ENCODE measurements at regions not wholly inside any gene's neighbourhood (a gene's known extent, or its start where the extent isn't known, plus 50 kb on each side); places are given as distances from the start of the nearest gene placed in this dataset.
"Not testable (repeated sequence)": the region's sequence is repeated elsewhere in the genome, so short reads cannot be mapped to it uniquely, and the experiment has no call there.

DNA sequence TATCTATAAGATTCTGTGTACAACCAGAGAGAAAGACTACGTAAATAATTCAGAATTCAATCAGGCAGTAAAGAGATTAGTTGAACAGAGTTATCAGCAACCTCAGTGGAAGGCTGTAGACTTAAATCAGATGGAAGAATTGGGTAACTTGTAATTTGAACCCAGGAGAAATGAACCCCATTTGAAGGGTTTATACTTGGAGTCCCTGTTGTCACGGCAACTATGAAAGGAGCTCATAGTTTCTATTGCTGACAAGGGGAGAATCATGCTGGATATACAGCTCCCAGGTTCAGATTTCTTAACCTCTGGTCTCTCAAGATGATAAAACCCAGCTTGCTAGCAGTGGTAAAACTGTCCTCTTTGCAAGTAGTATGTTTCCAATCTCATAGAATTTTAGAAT is 54.4 kb upstream of the BMP4 start:
- DNase-seq (ENCODE audit: low read depth): no peak

DNA sequence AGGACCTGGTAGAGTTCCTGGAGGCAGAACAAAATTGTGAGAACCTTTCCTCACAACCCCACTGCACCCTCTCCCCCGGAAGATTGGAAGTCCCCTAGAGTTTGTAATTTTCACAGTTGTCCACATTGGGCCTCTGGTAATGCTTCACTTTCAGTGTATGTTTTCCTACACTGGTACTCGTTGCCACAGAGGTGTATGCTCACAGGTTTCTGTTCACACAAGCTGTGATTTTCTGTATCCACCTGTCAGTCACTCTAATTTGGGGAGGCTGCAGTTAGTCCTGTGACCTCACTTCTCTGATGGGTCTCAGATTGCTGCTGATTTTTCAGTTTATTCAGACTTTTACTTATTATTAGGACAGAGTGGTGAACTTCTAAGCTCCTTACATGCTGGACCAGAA is 66.4 kb upstream of the BMP4 start:
- no peak for DNase-seq (ENCODE audit: low read depth)

DNA sequence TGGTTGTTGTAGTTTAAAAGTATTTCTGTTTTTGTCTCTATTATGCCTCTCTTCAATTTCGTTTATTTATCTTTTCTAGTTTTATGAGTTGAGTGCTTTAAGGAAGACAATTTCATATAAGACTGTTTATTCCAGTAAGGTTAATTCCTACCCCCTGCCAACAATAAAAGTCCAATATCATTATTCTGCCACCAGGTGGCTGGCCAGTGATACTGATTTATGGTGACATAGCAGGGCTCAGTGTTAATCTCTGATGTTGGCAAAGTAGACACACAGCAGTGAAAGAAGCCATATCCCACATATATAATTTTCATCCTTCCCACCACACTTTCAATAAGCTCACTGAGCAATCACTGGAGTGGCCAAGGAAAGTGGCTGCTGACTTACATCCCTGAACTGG is 69.0 kb upstream of the BMP4 start:
- DNase-seq (ENCODE audit: low read depth): peak; percentile 55

DNA sequence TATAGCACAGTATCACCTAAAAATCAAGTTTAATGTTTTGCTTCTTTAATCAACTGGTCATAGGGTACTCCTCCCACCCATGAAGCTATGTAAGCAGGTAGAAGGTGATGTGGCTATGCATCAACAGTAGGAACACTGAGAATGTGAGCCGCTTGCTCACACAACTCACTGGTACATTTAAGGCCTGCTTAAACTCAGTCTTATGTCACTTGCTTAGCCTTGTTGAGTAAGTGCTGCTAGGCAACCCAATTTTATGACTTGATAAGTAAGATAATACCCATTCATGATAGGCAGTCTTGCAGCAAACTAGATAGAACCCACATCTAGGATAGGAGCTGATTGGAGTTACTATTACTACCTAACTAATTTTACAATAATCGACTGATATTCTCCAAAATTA is 70.0 kb upstream of the BMP4 start:
- DNase-seq (ENCODE audit: low read depth): no peak

DNA sequence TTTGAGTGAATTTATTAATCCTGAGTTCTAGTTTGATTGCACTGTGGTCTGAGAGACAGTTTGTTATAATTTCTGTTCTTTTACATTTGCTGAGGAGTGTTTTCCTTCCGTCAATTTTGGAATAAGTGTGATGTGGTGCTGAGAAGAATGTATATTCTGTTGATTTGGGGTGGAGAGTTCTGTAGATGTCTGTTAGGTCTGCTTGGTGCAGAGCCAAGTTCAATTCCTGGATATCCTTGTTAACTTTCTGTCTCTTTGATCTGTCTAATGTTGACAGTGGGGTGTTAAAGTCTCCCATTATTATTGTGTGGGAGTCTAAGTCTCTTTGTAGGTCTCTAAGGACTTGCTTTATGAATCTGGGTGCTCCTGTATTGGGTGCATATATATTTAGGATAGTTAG is 74.4 kb upstream of the BMP4 start:
- not testable (repeated sequence) for DNase-seq (ENCODE audit: low read depth)

DNA sequence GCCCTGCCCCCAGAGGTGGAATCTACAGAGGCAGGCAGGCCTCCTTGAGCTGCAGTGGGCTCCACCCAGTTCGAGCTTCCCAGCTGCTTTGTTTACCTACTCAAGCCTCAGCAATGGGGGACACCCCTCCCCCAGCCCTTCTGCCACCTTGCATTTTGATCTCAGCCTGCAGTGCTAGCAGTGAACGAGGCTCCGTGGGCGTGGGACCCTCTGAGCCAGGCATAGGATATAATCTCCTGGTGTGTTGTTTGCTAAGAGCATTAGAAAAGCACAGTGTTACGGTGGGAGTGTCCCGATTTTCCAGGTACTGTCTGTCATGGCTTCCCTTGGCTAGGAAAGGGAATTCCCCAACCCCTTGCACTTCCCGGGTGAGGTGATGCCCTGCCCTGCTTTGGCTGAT is 76.7 kb upstream of the BMP4 start:
- not testable (repeated sequence) for DNase-seq (ENCODE audit: low read depth)

DNA sequence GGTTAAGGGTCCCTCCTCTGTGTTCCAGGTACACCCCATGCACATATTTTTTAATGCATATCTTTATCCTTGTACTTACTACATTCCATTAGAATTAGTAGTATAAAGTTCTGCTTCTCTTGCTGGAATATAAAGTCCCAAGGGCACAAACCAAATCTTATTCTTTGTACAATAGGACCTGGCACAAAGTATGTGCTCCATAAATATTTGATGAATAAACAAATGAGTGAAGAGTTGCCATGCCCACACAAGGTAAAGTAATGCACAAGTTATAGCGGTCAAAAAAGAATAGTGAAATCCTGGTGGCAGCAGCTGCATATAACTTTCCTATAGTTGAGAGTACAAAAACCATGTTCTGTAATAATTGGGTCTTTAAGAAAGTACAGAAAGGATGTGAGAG is 82.1 kb upstream of the BMP4 start:
- DNase-seq (ENCODE audit: low read depth): no peak

DNA sequence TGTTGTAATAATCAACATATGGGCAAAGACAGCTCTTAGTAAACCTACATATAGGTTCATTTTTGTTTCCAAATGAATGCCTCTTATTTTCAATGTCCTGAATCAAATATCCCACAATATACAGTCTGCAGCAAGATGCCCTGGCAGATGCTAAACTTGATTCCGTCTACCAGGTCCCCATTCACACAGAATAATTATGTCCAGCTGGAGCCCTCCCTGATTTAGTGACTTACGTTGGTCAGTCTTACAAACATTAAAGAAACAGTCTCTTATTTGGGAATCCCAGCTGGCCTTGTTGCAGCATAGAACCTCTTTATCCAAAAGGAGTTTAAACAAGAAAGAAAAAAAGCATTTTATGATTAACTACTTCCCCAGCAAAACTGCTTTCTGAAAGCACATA is 82.7 kb upstream of the BMP4 start:
- DNase-seq (ENCODE audit: low read depth): no peak

DNA sequence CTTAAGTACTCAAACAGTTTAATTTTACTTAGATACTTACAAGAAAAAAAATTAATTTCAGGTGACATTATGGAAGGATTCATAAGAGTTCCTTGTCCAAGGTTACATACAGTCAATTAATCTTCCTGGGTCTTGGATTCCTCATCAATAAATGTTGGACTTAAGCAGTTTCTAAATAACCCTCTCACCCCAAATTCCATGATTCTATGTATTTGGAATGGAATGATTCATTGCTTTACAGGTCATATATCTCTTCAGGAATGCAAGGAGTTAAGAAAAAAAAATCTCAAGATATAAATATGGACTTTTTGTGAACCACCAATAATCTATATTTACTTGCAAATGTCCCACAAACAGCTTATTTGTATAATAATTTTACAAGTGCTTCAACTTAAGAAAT is 84.2 kb upstream of the BMP4 start:
- peak; percentile 61 for DNase-seq (ENCODE audit: low read depth)

DNA sequence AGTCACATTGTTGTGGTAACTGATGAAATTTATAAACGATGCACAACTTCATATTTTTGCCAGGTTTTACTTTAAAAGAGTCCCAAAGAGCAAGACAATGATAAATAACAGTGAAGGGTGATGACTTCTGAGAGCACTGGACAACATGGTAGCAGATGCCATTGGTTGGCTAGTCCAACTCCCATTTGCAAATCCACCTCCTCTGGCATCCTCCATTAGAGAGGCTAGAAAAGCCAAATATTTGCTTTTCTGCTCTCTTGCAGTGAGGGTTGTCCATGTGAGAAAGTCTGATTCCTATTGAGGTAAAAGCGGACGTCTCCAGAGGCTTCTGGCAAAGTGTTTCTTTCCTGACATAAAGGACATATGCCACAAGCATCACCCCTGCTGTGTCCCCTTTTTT is 89.6 kb upstream of the BMP4 start:
- no peak for DNase-seq (ENCODE audit: low read depth)

DNA sequence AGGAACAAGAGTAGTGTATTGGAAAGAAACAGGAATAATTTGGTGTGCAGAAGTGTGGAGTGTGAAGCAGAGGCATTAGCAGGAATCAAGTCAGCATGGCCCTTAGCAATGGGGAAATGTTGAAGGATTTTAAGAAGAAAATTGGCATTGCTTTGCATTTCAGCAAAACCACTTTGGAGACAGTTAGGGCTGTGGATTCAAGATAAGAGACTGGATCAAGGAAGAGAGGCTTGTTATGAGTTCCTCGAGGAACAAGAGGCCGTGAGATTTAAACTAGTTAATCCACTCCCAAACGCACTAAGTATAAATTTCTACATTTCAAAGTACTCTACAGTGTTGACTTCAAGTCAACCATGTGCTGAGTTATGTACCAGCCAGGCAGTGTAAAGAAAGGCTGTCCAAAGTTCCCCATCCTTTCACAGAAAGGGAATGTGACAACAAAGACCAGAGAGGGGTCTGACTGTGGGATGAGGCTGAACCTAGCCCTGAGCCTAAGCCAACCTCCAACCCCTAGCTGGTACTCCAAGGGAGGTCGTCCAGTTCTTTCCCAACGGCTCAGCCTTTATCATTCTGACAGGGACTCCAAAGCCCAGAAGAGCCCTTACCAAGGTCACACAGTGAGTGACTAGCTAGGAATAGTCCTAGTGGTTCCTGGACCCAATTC is 91.2 kb upstream of the BMP4 start:
- no peak for DNase-seq (ENCODE audit: low read depth)

DNA sequence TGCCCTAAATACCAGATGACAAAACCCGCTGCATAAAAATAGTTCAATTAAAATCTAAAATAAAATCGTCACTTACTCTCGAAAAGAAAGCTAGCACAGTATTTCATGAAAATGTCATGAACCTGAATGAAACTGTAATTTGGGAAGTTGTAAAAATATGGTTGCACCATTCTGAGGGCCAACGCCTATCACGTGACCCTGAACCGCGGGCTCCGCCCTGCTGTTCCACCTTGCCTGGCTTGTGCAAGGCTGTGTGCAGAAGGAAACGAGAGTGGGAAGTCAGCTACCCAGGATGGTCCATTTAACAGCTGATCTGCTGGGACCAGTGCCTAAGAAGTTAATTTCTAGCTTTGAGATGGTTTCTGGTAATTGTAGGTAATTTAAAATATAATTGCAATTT is 91.7 kb upstream of the BMP4 start:
- DNase-seq (ENCODE audit: low read depth): no peak

DNA sequence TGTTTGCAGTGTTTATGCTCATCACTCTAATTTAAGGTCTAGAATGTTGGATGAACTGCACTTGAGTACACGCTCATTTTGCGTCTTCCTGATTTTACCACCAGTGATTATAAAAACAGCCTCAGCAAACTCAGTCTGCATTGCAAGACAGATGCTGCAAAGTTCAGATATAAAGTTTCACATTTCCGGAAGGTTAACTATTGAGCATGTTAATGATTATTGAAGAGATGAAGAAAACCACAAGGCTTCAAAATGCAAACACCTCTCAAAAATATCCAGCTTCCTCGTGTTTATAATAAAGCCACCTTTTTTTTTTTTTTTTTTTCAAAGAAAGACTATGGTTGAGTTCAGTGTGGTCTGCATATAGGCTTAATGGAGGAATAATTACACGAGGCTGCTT is 92.1 kb upstream of the BMP4 start:
- DNase-seq (ENCODE audit: low read depth): no peak

DNA sequence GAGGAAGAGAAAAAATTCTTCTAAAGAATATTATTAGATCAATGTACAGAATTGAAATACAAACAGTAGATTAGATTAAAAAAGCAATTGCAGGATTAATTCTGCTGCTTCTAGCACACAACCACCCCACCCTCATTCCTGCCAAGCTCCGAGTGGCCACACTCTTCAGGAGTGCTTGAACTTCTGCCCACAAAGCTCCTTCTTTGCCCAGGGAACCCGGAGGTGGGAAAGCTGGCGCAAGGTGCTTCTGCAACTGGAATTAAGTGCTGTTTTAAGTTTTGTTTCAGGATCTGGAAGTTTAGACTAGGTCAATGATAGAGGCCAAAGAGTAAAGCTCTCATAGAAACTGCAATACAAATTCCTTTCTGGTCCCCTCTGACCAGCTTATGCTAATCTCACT is 94.1 kb upstream of the BMP4 start:
- no peak for DNase-seq (ENCODE audit: low read depth)

DNA sequence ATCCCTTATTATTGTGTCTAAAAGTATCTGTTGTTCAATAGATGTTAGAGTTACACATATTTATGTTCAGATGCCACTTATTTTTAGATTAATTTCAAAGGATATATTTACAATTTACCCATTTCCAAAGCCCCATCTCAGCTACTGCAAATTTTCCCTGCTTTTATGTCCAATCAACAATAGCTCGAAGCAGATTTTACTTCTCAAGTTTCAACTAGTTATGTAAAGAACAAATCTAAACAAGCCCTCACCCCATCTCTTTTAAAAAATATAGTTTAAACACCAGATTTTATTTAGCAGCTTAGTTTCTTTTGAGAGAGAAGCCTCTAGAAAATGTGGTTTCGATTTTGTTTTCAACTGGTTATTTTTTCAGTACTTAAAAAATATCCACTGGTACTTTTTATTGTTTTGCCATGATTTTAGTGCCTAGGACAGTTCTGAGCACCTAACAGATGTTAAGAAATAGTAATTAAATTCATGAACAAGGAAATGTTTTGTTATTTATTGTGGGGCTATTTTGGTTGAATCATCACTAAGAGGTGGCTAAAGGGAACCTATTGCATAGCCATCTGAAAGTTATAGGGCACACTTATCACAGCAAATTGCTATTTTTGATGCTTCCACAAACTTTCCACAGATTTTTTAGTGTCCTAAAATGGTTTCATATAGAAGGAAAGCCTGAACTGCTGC is 96.2 kb upstream of the BMP4 start:
- no peak for DNase-seq (ENCODE audit: low read depth)

DNA sequence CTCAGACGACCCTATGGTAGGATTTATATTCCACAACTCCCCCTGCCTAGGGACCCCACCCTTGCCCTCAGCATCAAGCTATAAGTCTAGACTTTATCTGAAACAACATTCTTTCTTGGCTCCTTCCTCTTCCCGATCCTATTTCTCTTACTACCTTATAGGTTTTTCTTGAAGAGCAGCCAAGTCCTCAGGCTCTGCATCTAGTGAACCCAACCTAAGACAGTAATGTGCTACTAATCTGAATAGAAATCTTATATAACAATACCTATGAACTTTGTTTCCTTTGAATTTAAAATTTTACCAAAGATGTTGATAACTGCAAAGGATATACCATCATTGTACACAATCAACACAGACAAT is 96.7 kb upstream of the BMP4 start:
- no peak for DNase-seq (ENCODE audit: low read depth)

DNA sequence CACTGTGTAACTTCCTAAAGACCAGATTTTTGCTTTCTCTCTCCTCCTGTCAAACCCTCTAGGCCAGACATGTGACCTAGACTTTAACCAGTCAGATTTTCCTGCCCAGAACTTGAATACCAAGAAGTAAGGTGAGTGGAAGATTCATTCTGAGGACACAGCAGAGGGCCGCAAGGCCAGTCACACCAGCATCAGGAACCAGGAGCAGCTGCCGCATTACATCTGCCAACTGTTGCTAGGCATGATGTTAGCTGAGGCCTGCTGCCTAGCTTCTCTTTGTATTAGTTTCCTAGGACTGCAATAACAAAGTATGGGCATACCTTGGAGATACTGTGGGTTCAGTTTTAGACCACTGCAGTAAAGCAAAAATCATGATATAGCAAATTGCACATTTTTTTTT is 101.9 kb upstream of the BMP4 start:
- DNase-seq (ENCODE audit: low read depth): no peak

DNA sequence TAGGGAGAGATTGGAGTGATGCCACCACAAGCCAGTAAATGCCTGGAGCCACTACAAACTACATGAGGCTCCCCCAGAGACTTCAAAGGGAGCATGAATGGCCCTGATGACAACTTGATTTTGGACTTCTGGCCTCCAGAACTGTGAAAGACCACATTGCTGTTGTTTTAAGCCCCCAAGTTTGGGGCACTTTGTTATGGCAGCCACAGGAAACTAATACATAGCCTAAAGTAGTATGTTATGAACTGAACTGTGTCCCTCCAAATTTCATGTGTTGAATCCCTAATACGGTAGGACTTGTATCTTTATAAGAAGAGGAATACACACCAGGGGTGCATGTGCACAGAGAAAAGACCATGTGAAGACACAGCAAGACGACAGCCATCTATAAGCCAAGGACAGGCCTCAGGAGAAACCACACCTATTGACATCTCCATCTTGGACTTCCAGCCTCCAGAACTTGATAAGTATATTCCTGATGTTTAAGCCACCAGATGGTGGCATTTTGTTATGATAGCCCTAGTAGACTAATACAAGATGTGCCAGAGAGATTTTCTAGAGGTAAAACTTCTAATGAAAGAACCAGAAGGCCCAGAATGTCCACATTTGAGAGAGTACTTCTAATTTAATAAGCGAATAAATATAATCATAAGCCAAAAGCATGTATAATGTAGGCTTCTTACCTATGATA is 127.1 kb upstream of the BMP4 start:
- peak; percentile 10 for DNase-seq (ENCODE audit: low read depth)

DNA sequence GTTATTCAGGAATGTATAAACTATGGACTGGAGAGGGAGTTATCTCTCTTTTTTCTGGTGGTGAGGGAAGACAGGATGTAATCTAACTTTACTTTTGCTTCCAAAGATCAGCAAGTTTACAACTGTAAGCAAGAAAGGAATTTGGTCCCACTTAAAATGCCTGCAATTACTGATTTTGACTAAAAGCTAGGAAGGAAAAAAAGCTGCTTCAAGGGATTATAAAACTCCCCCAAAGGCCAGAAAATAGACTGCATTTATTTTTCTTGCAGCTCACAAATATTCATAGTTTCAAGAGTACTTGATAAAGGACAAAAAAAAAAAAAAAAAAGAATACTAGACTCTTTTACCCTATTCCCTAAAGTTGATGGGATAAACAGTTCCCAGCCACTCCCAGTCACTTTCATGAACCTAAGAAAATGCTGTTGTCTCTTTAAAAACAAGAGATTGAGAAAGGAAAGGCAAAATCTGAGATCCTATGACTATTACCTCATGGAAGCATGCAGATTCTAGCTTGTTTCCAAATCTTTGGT is 128.7 kb upstream of the BMP4 start:
- DNase-seq (ENCODE audit: low read depth): no peak

DNA sequence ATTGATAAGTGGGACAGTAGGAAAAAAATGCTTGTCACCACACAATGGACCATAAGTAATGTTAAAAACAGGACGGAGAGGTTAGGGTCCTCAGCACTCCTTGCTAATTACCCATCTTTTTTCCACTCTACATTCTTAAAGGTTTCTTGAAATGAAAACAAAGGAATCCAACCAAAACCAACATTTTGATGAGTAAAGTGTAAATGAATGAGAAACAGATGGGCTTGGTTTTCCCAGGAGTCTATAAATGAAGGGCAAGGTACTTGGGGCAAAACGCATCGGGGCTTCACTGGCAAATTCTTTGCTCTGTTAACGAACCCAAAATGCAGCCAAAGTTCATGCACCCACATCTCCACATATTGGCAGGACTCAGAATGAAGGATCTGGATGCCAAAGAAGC is 129.2 kb upstream of the BMP4 start:
- no peak for DNase-seq (ENCODE audit: low read depth)

DNA sequence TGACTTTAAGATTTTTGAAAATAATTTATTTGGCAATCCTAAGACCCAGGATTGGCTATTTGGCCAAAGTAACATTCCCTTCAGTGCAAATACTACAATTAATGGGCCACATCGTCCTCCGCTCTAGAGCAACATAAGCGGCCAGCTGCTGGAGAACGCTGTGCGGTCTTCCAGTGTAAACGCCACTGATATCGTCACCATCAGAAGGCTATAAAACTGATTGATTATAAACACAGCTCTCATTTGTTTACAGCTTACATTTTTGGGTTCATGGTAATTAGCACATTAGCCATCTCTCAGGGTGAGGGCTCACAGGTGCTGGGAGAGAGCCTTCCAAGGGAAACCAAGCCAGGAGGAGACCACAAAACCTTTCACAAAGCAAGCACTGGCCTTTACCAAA is 130.1 kb upstream of the BMP4 start:
- DNase-seq (ENCODE audit: low read depth): no peak

DNA sequence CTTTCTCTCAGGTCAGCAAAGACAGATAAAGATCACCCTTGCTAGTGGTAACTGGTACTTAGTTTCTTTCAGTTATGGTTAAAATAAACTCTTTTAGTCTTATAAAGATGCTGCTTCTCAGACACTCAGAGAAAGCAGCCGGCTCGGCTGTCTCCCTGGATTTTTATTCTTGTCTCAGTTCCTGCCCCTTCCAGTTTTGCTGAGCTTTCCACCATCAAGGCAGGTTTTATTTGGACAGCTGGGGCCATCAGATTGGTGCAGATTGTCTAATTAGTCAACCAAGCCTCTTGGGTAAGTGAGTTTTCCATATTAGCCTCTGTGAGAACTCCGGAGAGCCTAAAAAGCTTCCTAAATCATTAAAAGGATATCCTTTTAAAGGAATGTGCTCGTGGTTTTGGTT is 130.8 kb upstream of the BMP4 start:
- no peak for DNase-seq (ENCODE audit: low read depth)

DNA sequence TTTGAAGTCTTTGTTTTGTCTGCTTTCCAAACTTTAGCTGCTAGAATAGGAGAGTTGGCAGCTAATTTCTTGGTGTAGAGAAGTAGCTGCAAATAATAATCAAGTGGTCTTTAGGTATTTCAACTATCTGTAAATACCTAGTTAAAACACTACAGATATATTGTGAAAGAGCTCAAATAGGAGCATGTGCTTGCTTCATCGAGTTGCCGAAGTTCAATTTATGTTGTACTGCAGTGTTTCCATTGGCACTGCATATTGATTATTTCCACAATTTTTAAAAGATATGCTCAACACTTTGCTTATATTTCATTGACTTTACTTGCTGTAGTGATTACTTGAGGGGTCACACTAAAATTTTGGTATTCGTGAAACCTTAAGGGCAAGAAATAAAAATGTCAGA is 131.6 kb upstream of the BMP4 start:
- DNase-seq (ENCODE audit: low read depth): no peak

DNA sequence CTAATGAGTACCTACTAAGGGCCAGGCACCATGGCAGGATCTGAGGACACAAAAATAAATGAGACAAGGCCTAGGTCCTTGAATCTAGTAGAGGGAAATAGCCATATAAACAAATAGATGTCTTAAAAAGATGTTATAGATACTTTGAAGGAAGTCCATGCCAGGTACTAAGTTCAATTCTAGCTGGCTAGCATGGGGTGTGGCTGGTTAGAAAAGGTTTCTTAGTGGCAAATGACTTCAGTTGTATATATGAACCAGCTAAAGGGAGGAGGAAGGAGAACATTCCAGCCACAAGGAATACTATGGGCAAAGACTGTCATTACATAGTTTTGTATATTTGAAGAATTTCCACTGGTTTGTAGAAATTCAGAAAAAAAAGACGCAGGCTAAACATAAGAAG is 133.6 kb upstream of the BMP4 start:
- DNase-seq (ENCODE audit: low read depth): no peak
